C4-2B (cell line): ENCODE measurements at regions not wholly inside any gene's neighbourhood (a gene's known extent, or its start where the extent isn't known, plus 50 kb on each side); places are given as distances from the start of the nearest gene placed in this dataset.

Experiments used
- CTCF ChIP-seq: fragments of 450-650 bp; conservative IDR thresholded peaks from 2 replicates; pipeline ENCODE4 v1.5.1; 2017; ENCODE audit warnings: mild to moderate bottlenecking
- ZFX ChIP-seq: fragments of 450-650 bp; IDR thresholded peaks from 2 replicates; pipeline ENCODE4 v1.6.1; 2017

- TF ChIP-seq ZFX (no peak), CTCF (no peak)
These were observed 127.6 kb upstream of the CTTNBP2NL start for GRCh38 chr1:112268408-112268807.
